ENCODE measurements at regions not wholly inside any gene's neighbourhood (a gene's known extent, or its start where the extent isn't known, plus 50 kb on each side); places are given as distances from the start of the nearest gene placed in this dataset.
"Not testable (repeated sequence)": the region's sequence is repeated elsewhere in the genome, so short reads cannot be mapped to it uniquely, and the experiment has no call there.

DNA sequence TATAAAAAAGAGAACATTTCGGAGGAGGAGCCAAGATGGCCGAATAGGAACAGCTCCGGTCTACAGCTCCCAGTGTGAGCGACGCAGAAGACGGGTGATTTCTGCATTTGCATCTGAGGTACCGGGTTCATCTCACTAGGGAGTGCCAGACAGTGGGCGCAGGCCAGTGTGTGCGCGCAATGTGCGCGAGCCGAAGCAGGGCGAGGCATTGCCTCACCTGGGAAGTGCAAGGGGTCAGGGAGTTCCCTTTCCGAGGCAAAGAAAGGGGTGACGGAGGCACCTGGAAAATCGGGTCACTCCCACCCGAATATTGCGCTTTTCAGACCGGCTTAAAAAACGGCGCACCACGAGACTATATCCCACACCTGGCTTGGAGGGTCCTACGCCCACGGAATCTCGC lies 141.9 kb upstream of the SYNPR start:
- not testable (repeated sequence) for TF ChIP-seq EZH2 (IDR thresholded peaks at IDR 0.05; ENCODE audit: low read length, missing control alignments)
- TF ChIP-seq, protein P1, sequence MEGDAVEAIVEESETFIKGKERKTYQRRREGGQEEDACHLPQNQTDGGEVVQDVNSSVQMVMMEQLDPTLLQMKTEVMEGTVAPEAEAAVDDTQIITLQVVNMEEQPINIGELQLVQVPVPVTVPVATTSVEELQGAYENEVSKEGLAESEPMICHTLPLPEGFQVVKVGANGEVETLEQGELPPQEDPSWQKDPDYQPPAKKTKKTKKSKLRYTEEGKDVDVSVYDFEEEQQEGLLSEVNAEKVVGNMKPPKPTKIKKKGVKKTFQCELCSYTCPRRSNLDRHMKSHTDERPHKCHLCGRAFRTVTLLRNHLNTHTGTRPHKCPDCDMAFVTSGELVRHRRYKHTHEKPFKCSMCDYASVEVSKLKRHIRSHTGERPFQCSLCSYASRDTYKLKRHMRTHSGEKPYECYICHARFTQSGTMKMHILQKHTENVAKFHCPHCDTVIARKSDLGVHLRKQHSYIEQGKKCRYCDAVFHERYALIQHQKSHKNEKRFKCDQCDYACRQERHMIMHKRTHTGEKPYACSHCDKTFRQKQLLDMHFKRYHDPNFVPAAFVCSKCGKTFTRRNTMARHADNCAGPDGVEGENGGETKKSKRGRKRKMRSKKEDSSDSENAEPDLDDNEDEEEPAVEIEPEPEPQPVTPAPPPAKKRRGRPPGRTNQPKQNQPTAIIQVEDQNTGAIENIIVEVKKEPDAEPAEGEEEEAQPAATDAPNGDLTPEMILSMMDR (conservative IDR thresholded peaks at IDR 0.05 in 1 of 2, IDR thresholded peaks at IDR 0.05 in 1 of 2; ENCODE audit: low read depth in 1 of 2, low read length in 2 of 2): not testable (repeated sequence)
